Retinal pigment epithelial cell (primary cell): ENCODE measurements at regions not wholly inside any gene's neighbourhood (a gene's known extent, or its start where the extent isn't known, plus 50 kb on each side); places are given as distances from the start of the nearest gene placed in this dataset.
A peak's percentile ranks its signal among the peaks of the same experiment; 100 is the strongest.

Experiments
- DNase-seq: peaks from one replicate; pipeline ENCODE4 v3.0.0-alpha.2; 2010; ENCODE audit warnings: low read depth
- H3K4me3 ChIP-seq: 2 replicates; pipeline ENCODE4 v1.5.1; 2011; ENCODE audit warnings: mild to moderate bottlenecking, low read length, control low read depth, moderate library complexity
- TF ChIP-seq, protein P1 (sequence below): conservative IDR thresholded peaks from 2 replicates; pipeline ENCODE4 v1.5.1; 2011; ENCODE audit warnings: low read depth, low read length, control low read depth, inconsistent platforms

DNA sequence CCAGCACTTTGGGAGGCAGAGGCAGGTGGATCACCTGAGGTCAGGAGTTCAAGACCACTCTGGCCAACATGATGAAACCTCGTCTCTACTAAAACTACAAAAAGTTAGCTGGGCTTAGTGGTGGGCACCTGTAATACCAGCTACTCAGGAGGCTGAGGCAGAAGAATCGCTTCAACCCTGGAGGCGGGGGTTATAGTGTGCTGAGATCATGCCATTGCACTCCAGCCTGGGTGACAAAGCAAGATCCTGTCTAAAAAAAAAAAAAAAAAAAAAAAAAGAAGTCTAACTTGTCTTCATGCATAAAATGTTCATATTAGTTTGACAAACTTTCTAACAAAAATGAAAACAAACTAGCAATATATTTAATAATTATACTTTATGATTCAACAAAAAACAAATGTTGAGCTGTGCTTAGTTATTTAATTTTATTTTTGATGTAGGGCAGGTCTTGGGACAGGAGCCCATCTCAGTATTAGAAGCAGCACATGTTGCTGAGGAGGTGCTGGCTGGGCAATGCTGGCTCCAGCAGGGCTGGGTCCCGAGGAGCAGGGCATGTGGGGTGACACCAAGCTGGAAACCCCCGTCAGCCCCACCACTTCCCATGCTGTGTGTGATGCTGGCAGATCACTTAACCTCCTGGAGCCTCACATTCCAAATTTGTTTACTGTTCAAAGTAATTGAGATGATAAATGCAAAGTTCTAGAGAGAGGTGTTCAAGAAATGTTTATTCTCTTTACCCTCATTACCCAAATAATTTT, 335.3 kb upstream of the KLF6 start:
- TF ChIP-seq, protein P1, sequence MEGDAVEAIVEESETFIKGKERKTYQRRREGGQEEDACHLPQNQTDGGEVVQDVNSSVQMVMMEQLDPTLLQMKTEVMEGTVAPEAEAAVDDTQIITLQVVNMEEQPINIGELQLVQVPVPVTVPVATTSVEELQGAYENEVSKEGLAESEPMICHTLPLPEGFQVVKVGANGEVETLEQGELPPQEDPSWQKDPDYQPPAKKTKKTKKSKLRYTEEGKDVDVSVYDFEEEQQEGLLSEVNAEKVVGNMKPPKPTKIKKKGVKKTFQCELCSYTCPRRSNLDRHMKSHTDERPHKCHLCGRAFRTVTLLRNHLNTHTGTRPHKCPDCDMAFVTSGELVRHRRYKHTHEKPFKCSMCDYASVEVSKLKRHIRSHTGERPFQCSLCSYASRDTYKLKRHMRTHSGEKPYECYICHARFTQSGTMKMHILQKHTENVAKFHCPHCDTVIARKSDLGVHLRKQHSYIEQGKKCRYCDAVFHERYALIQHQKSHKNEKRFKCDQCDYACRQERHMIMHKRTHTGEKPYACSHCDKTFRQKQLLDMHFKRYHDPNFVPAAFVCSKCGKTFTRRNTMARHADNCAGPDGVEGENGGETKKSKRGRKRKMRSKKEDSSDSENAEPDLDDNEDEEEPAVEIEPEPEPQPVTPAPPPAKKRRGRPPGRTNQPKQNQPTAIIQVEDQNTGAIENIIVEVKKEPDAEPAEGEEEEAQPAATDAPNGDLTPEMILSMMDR: no peak
- no peak for DNase-seq

DNA sequence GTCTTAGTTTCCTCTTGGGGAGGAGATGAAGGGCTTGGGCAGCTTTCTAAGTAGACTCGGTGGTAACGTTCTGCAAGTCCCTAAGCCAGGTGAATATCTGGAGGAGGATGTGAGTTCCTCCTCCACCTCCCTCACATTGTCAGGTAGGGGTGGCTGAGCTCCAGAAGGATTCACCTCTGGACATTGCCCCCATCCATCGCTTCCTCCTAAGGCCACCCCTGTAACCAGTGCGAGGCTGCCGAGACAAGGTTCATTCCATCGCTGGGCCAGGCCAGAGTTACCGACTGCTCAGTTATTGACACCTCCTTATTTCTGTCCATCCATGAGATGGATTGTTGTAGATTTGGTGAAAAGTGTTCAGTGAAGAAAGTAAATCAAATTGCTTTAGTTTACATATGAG, 334.1 kb upstream of the KLF6 start:
- no peak overlapping the region for H3K4me3 ChIP-seq
- DNase-seq: no peak
- TF ChIP-seq, protein P1: no peak

More for the DNA sequence above, 335.3 kb upstream of the KLF6 start:
- H3K4me3 ChIP-seq: no peak overlapping the region

DNA sequence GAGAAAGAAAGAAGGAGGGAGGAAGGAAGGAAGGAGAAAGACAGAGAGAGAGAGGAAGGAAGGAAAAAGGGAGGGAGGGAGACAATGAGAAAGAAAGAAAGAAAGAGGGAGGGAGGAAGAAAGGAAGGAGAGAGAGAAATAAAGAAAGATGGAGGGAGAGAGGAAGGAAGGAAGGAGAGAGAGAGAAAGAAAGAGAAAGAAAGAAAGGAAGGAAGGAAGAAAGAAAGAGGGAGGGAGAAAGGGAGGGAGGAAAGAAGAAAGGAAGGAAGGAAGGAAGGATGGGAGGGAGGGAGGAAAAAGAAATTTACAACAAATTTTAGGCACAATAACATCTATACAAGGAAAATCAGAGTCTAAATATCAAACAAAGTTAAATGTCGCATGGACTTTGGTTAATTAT, 332.6 kb upstream of the KLF6 start:
- H3K4me3 ChIP-seq: no peak overlapping the region
- DNase-seq: no peak
- TF ChIP-seq, protein P1: no peak

DNA sequence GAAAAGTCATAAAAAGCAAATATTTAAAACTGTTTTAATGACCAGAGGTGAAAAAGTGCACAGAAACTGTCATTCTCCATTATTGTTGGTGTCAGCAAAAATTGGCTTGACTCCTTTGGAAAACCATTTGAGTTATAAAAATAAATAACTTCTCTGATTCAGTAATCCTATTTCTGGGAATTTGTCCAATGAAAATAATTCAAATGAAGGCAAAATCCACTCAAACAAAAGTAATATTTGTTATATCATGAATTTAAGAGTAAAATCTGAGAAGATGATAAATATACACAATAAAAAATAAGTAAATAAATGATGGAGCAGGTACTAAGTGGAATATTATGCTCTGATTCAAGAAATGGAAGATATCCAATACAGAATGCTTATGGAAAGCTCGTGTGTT, 326.6 kb upstream of the KLF6 start:
- DNase-seq: peak; percentile 74
- no peak overlapping the region for H3K4me3 ChIP-seq
- TF ChIP-seq, protein P1: no peak

DNA sequence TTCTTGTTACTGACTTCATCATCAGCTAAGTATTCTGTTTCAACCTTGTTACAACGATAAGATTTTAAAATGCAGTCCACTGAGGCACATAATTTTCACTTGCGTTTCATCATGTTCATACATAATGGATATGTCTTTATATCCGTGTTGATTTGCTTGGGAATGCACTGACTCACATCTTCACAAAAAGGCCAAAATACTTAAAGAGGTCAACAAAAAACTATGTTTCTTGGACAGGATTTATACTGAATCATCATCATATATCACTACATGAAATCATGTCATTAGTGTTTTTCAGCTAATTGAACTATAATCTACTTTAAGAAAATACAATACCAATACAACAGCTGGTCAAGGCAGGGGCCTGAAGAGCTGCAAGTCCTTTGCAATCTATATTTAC, 324.5 kb upstream of the KLF6 start:
- H3K4me3 ChIP-seq: no peak overlapping the region
- no peak for DNase-seq

DNA sequence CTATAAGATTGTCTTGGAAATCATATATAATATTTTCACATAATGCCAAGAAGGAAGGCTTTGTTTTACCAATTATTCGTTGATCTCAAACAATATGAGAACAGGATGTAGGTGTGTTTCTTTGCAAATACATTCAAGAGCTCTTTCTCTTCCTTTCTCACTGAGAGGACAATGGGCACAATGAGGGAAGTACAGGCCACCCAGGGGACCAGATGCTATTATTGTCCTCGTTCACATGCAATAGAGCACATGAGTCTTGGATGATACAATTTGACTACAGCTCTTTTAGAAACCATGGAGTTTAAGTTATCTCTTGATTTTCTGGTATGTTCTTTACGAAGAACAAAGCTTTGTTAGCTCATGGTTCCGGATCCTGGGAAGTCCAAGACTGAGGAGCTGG, 323.7 kb upstream of the KLF6 start:
- DNase-seq: no peak
- H3K4me3 ChIP-seq: no peak overlapping the region
- TF ChIP-seq, protein P1: no peak

More for the DNA sequence above, 324.5 kb upstream of the KLF6 start:
- TF ChIP-seq, protein P1: no peak

DNA sequence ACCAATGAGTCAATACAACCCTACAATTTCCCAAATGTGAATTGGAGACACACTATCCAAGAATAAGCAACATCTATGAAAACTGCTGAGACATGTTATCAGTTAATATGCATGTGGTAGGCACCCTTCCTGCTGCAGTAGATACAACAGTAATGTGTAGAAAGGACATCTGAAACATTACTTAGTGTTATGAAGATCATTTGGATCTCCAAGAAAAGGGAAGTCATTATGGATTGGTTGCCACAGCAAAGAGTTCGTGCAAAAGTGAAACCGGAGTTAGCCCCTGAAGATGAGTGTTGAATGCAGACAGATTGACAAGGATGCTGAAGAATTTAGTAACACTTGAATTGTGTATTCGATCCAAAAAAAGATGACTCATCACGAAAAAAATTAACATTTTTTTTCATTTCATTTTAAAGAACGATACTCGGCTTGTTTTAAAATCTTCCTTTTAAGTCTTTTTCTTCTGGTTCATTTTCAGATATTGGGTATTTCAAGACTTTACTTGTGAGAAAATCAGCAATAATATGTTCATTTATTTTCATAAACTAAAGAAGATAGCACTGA, 322.4 kb upstream of the KLF6 start:
- TF ChIP-seq, protein P1: no peak
- no peak overlapping the region for H3K4me3 ChIP-seq
- DNase-seq: no peak
